Type B pancreatic cell (in vitro differentiated cells): ENCODE measurements at regions not wholly inside any gene's neighbourhood (a gene's known extent, or its start where the extent isn't known, plus 50 kb on each side); places are given as distances from the start of the nearest gene placed in this dataset.
A peak's percentile ranks its signal among the peaks of the same experiment; 100 is the strongest.

Experiments
- DNase-seq: peaks from one replicate; pipeline ENCODE4 v3.0.0; 2021; ENCODE audit warnings: mixed read lengths; ENCODE audit not compliant: unreplicated experiment; ENCODE audit errors: extremely low spot score
- H3K27ac Mint-ChIP-seq: 2 replicates; pipeline ENCODE4 v1.8.0; 2021; ENCODE audit warnings: mild to moderate bottlenecking, mixed read lengths
- H3K27me3 Mint-ChIP-seq: 2 replicates; pipeline ENCODE4 v1.8.0; 2021; ENCODE audit warnings: mixed read lengths
- H3K36me3 Mint-ChIP-seq: 2 replicates; pipeline ENCODE4 v1.8.0; 2021; ENCODE audit warnings: mixed read lengths
- H3K4me1 Mint-ChIP-seq: one replicate; pipeline ENCODE4 v1.8.0; 2021; ENCODE audit warnings: mixed read lengths; ENCODE audit not compliant: unreplicated experiment
- H3K4me3 Mint-ChIP-seq: 2 replicates; pipeline ENCODE4 v1.8.0; 2021; ENCODE audit warnings: mild to moderate bottlenecking, mixed read lengths
- H3K9me3 Mint-ChIP-seq: 2 replicates; pipeline ENCODE4 v1.8.0; 2021; ENCODE audit warnings: mixed read lengths
- TF ChIP-seq, protein P1 (sequence below): fragments of 200-600 bp; sonication (generic); conservative IDR thresholded peaks from 2 replicates; pipeline ENCODE4 v1.5.0; 2021; ENCODE audit warnings: antibody characterized with exemption, mild to moderate bottlenecking

DNA sequence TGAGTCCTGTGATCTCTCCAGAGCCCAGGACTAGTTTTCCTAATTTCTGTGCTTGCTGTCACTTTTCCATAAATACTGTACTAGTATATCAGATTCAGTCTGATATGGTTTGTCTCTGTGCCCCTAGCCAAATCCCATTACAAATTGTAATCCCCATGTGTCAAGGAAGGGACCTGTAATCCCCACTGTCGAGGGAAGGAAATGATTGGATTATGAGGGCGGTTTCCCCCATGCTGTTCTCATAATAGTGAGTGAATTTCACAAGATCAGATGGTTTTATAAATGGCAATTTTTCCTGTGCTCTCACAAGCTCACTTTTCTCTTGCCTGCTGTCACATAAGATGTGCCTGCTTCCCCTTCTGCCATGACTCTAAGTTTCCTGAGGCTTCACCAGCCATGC, 54.8 kb upstream of the IFRD1 start:
- no peak overlapping the region for H3K4me3 Mint-ChIP-seq
- H3K9me3 Mint-ChIP-seq = no peaks in the 10 kb centered on the region
- no peaks in the 10 kb centered on the region for H3K4me1 Mint-ChIP-seq
- no peak overlapping the region for H3K27ac Mint-ChIP-seq
- peaks cover 13% of the 10 kb centered on the region for H3K27me3 Mint-ChIP-seq
- no peaks in the 10 kb centered on the region for H3K36me3 Mint-ChIP-seq
- TF ChIP-seq, protein P1, sequence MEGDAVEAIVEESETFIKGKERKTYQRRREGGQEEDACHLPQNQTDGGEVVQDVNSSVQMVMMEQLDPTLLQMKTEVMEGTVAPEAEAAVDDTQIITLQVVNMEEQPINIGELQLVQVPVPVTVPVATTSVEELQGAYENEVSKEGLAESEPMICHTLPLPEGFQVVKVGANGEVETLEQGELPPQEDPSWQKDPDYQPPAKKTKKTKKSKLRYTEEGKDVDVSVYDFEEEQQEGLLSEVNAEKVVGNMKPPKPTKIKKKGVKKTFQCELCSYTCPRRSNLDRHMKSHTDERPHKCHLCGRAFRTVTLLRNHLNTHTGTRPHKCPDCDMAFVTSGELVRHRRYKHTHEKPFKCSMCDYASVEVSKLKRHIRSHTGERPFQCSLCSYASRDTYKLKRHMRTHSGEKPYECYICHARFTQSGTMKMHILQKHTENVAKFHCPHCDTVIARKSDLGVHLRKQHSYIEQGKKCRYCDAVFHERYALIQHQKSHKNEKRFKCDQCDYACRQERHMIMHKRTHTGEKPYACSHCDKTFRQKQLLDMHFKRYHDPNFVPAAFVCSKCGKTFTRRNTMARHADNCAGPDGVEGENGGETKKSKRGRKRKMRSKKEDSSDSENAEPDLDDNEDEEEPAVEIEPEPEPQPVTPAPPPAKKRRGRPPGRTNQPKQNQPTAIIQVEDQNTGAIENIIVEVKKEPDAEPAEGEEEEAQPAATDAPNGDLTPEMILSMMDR = no peak
- DNase-seq = no peak

DNA sequence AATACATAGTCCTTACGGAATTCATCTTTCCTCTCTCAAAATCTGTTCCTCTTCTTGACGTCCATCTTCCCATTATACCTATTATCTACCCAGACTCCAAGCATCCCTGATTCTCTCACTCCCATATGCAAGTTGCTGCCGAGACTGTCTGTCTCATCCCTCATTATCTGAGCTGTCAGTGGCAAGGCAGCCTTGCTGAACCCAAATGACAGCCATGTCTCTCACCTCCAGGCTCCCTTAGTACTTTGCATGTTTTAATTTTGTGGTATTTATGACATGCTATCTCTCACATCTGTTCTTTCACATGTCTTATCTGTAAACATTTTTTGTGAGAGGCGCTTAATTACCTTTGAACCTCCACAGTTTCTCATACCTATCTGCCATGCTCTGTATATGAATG, 54.4 kb upstream of the IFRD1 start:
- Mint-ChIP-seq H3K9me3 (no peaks in the 10 kb centered on the region), H3K36me3 (no peaks in the 10 kb centered on the region), H3K27me3 (peaks cover 13% of the 10 kb centered on the region), H3K27ac (no peak overlapping the region), H3K4me3 (peak overlapping the region; percentile 3), H3K4me1 (no peaks in the 10 kb centered on the region)
- TF ChIP-seq, protein P1 = no peak
- no peak for DNase-seq

DNA sequence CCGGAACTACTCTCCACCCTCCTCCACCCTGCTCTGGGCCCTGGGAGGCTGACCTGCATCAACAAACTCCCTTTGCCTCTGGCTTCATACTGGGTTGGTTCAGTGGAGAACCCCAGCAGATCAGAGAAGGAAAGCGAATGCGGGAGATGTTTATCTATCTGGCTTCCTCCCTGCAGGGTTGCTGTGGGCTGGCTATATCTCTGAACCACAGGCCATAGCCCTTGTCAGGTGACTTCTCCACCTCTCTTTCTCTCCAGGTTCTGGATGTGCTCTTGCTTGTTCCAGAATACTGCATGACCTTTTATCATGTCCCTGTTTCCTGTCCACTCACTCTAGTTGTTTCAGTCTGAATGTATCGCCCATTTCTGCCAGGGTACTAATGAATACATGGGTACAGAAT, 51.7 kb upstream of the IFRD1 start:
- Mint-ChIP-seq H3K4me3 (no peak overlapping the region), H3K27me3 (peaks cover 13% of the 10 kb centered on the region), H3K4me1 (no peaks in the 10 kb centered on the region), H3K36me3 (no peaks in the 10 kb centered on the region), H3K9me3 (no peaks in the 10 kb centered on the region), H3K27ac (no peak overlapping the region)
- TF ChIP-seq, protein P1 = no peak
- no peak for DNase-seq

DNA sequence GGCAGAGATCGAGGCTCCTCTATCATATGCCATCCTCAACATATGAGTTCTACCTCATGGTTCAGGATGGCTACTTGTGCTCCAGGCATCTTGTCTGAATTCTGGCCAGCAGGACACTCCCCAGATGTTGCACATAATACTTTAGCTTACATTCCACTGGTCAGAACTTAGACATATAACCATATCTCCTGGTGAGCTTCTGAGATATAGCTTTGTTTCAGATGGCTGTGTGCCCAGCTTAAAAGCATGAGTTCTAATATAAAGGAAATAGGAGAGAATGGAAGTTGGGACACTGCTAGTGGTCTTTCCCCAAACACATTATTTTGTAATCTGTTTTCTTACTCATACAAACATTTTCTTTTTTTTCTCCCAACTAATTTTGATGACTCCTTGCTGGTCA, 50.8 kb upstream of the IFRD1 start:
- TF ChIP-seq, protein P1 = no peak
- peaks cover 10% of the 10 kb centered on the region for H3K27me3 Mint-ChIP-seq
- no peak overlapping the region for H3K27ac Mint-ChIP-seq
- H3K4me3 Mint-ChIP-seq = no peak overlapping the region
- no peaks in the 10 kb centered on the region for H3K4me1 Mint-ChIP-seq
- no peak for DNase-seq
- H3K9me3 Mint-ChIP-seq = no peaks in the 10 kb centered on the region
- no peaks in the 10 kb centered on the region for H3K36me3 Mint-ChIP-seq

DNA sequence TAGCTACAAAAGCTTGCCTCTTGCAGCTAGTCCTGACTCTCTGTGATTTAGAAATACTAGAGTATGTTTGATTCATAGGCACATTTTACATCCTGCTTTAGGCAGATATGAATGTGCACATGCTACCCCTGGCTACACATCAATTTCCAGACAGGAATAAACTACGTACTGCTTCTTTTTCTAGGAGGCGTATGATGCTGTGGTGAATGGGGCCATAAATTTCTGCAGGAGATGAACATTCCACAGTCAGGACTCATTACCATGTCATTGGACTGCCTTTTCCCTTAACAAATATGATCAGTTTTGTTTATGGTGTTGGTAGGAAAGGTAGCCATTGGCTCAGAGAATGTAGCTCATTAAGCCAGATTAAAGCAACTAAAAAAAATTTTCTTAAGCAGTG, 50.1 kb upstream of the IFRD1 start:
- Mint-ChIP-seq H3K9me3 (no peaks in the 10 kb centered on the region), H3K27ac (no peak overlapping the region), H3K4me1 (no peaks in the 10 kb centered on the region), H3K27me3 (peaks cover 11% of the 10 kb centered on the region), H3K36me3 (no peaks in the 10 kb centered on the region), H3K4me3 (no peak overlapping the region)
- TF ChIP-seq, protein P1 = no peak
- no peak for DNase-seq
